ENCODE measurements at regions not wholly inside any gene's neighbourhood (a gene's known extent, or its start where the extent isn't known, plus 50 kb on each side); places are given as distances from the start of the nearest gene placed in this dataset.

DNA sequence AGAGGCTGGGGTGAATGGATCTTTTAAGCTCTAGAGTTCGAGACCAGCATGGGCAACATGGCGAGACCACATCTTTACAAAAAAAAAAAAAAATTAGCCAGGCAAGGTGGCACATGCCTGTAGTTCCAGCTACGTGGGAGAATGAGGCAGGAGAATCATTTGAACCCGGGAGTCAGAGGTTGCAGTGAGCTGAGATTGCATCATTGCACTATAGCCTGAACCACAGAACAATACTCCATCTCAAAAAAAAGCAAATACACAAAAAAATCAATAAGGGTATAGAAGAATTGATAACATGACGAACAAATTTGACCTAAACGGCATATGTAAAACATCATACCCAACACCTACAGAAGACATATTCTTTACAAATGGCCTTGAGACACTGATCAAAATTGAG lies 668.4 kb downstream of the MECOM start:
- H3K4me3 Mint-ChIP-seq = no peak overlapping the region
- DNase-seq = no peak
- intact Hi-C loops (cut with micrococcal nuclease) = no loop called here
- CTCF ChIA-PET = no interaction called here
- no peaks in the 10 kb centered on the region for H3K4me1 Mint-ChIP-seq (ENCODE audit: low read depth)
- H3K9me3 Mint-ChIP-seq = no peaks in the 10 kb centered on the region
- H3K36me3 Mint-ChIP-seq (ENCODE audit: low read depth) = no peaks in the 10 kb centered on the region
- H3K27me3 Mint-ChIP-seq (ENCODE audit: low read depth) = no peaks in the 10 kb centered on the region
- H3K27ac Mint-ChIP-seq = no peak overlapping the region

DNA sequence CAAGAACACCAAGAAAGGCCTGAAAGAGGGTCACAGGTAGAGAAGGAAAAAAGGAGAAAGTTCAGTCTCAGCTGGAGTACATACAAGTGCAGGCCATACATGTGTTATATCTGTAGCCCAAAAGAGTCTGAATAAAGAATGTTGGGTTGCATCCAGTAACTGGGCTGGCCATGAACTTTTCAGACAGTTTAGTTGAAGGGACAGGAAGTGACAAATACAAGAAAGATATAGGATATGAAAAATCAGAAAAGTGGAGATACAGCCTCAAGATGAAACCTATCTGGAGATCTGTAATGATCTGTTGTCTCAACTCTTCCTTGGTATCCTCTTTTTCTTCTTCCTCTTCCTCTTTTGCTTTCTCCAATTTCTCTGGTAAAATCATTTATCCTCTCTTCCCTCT lies 671.7 kb downstream of the MECOM start:
- Mint-ChIP-seq H3K4me3 (no peak overlapping the region), H3K9me3 (no peaks in the 10 kb centered on the region), H3K27ac (no peak overlapping the region), H3K36me3 (ENCODE audit: low read depth) (no peaks in the 10 kb centered on the region), H3K27me3 (ENCODE audit: low read depth) (no peaks in the 10 kb centered on the region), H3K4me1 (ENCODE audit: low read depth) (no peaks in the 10 kb centered on the region)
- no peak for DNase-seq
- CTCF ChIA-PET = no interaction called here
- intact Hi-C loops (cut with micrococcal nuclease) = no loop called here

DNA sequence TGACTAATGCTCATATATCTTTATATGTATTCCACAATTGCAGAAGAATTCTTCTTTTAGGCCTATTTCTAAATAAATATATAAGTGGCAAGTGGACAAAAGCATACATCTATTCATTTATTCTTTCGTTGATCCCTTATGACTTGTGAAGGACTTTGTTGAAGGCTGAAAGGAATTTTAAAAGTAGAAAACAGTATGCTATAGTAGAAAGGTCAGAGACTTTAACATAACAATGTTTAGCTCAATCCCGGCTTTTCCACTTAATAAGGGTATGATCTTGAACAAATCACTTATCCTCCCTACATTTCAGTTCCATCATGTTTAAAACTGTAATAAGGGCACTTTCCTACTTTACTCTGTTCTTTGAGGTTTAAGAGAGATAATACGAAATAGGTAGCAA lies 672.9 kb downstream of the MECOM start:
- no peaks in the 10 kb centered on the region for H3K4me1 Mint-ChIP-seq (ENCODE audit: low read depth)
- H3K27ac Mint-ChIP-seq = no peak overlapping the region

DNA sequence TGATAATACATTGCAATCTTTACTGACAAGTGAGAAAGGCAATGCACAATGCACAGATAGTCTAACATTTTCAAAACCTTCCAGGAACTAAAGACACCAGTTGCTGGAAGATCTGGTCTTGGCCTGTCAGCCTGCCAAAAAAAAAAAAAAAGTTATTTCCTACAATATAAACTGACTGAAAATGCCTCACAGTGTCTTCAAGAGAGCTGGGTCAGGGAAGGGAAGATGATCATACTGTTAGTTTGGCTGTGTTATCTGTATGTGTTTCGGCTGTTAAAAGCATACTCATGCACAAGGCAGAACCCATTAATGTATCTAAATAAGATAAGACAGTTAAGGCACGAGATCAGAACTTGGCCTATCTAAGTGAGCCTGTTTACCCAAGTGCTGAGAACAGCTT lies 673.4 kb downstream of the MECOM start:
- H3K4me1 Mint-ChIP-seq (ENCODE audit: low read depth) = no peaks in the 10 kb centered on the region
- no peak for DNase-seq
- intact Hi-C loops (cut with micrococcal nuclease) = no loop called here
- H3K27me3 Mint-ChIP-seq (ENCODE audit: low read depth) = no peaks in the 10 kb centered on the region
- no peaks in the 10 kb centered on the region for H3K36me3 Mint-ChIP-seq (ENCODE audit: low read depth)
- no peak overlapping the region for H3K4me3 Mint-ChIP-seq
- H3K27ac Mint-ChIP-seq = no peak overlapping the region
- CTCF ChIA-PET = no interaction called here
- no peaks in the 10 kb centered on the region for H3K9me3 Mint-ChIP-seq

More for the DNA sequence above, 672.9 kb downstream of the MECOM start:
- CTCF ChIA-PET = no interaction called here
- Mint-ChIP-seq H3K4me3 (no peak overlapping the region), H3K9me3 (no peaks in the 10 kb centered on the region), H3K36me3 (ENCODE audit: low read depth) (no peaks in the 10 kb centered on the region), H3K27me3 (ENCODE audit: low read depth) (no peaks in the 10 kb centered on the region)
- intact Hi-C loops (cut with micrococcal nuclease) = no loop called here
- DNase-seq = no peak

DNA sequence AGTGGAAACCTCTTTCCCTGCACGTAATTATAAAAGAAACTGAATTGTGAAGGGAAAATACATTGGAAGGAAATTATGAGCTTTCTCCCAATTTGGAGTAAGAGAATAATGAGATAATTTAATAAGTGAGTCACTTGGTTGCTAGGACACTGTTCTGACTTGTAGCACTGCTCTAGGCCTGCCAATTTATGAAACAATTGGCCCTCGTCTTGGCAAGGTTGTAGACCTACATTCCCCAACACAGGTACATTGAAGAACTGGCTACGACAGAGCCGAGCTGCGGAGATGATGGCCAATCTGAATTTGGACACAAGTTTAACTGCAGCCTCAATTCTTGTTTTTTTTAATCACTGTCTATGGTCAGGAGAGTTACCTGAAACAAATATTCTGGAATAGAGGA lies 674.1 kb downstream of the MECOM start:
- no peak overlapping the region for H3K27ac Mint-ChIP-seq

DNA sequence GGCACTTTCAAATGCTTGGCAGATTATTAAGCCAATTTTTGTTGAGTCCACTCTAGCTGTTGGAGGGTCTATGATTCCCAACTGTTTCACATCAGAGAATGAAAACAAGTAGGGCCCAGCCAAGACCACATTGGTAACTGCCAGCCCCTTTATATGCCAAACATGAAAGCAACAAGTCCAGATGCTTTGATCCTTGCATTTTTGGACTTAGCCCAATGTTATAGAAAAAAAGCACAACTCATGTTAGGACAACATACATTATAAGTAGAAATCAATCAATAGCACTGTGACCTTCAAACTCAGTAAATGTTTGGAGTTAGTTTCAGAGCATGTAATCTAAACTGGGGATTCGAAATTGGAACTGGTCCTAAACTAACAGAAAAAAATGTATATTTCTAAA lies 674.7 kb downstream of the MECOM start:
- no peak for DNase-seq
- Mint-ChIP-seq H3K4me3 (no peak overlapping the region), H3K27me3 (ENCODE audit: low read depth) (no peaks in the 10 kb centered on the region), H3K4me1 (ENCODE audit: low read depth) (no peaks in the 10 kb centered on the region), H3K36me3 (ENCODE audit: low read depth) (no peaks in the 10 kb centered on the region), H3K9me3 (no peaks in the 10 kb centered on the region), H3K27ac (no peak overlapping the region)
- intact Hi-C loops (cut with micrococcal nuclease) = no loop called here
- CTCF ChIA-PET = no interaction called here

More for the DNA sequence above, 674.1 kb downstream of the MECOM start:
- CTCF ChIA-PET = no interaction called here
- H3K4me3 Mint-ChIP-seq = no peak overlapping the region
- no peaks in the 10 kb centered on the region for H3K36me3 Mint-ChIP-seq (ENCODE audit: low read depth)
- intact Hi-C loops (cut with micrococcal nuclease) = no loop called here
- H3K27me3 Mint-ChIP-seq (ENCODE audit: low read depth) = no peaks in the 10 kb centered on the region
- no peak for DNase-seq
- H3K9me3 Mint-ChIP-seq = no peaks in the 10 kb centered on the region
- no peaks in the 10 kb centered on the region for H3K4me1 Mint-ChIP-seq (ENCODE audit: low read depth)

DNA sequence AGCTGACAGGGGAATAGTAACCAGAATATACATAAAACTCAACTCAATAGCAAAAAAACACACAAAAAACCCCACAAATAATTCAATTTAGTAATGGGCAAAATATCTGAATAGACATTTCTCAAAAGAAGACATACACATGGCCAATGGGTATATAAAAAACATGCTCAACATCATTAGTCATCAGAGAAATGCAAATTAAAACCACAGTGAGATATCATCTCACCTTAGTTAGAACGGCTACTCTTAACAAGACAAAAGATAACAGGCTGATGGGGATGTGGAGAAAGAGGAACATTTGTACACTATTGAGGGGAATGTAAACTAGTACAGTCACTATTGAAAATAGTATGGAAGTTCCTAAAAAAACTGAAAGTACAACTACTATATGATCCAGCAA lies 678.6 kb downstream of the MECOM start:
- H3K36me3 Mint-ChIP-seq (ENCODE audit: low read depth) = no peaks in the 10 kb centered on the region
- intact Hi-C loops (cut with micrococcal nuclease) = no loop called here
- no peak for DNase-seq
- H3K9me3 Mint-ChIP-seq = no peaks in the 10 kb centered on the region
- CTCF ChIA-PET = interaction anchor here (0.6 kb wide), 1 partner anchor 22 kb away, joined by 3 read pairs; no protein-coding TSS in a partner anchor
- no peaks in the 10 kb centered on the region for H3K27me3 Mint-ChIP-seq (ENCODE audit: low read depth)
- no peak overlapping the region for H3K27ac Mint-ChIP-seq
- no peaks in the 10 kb centered on the region for H3K4me1 Mint-ChIP-seq (ENCODE audit: low read depth)
- H3K4me3 Mint-ChIP-seq = no peak overlapping the region

DNA sequence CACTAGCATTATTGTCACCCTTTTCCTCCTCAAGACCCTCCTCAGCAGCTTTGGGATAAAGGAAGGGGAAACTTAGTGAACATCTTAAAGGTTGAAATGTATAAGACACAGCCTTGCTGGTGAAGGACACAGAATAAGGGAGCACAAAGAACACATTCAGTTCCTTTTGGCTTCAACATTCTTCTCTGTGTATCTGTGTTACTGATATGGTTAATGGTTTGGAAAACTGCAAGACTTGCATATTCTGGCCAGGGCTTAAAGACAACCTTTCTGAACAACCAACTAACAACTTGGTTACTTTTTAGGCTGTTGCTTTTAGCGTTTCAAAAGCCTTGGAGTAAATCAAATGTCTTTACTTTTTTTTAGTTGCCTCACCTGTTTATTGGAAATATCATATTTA lies 680.5 kb downstream of the MECOM start:
- Mint-ChIP-seq H3K4me3 (no peak overlapping the region), H3K9me3 (no peaks in the 10 kb centered on the region), H3K36me3 (ENCODE audit: low read depth) (no peaks in the 10 kb centered on the region), H3K27ac (no peak overlapping the region), H3K27me3 (ENCODE audit: low read depth) (no peaks in the 10 kb centered on the region), H3K4me1 (ENCODE audit: low read depth) (no peaks in the 10 kb centered on the region)
- DNase-seq = no peak
- intact Hi-C loops (cut with micrococcal nuclease) = no loop called here
- CTCF ChIA-PET = no interaction called here

DNA sequence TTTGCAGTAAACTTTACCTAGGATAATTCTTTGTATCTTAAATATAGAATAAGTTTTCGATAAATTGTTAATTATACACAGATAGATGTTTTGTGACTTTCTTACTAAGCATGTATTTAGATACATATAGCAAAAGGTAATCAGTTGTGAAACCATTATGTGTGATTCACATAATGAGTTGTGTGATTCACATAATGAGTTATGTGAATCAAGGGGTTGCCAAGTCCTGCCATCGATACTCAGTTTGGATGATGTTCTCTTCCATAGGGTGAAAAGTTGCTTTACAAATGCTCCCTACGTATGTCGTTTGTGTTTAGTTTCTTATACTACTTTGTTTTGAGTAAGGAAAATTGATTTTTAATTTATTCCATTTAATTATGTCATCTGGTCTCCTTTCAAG lies 682.1 kb downstream of the MECOM start:
- Mint-ChIP-seq H3K4me3 (no peak overlapping the region), H3K27me3 (ENCODE audit: low read depth) (no peaks in the 10 kb centered on the region), H3K36me3 (ENCODE audit: low read depth) (no peaks in the 10 kb centered on the region), H3K9me3 (no peaks in the 10 kb centered on the region), H3K27ac (no peak overlapping the region), H3K4me1 (ENCODE audit: low read depth) (no peaks in the 10 kb centered on the region)
- no peak for DNase-seq
- intact Hi-C loops (cut with micrococcal nuclease) = no loop called here
- CTCF ChIA-PET = no interaction called here

DNA sequence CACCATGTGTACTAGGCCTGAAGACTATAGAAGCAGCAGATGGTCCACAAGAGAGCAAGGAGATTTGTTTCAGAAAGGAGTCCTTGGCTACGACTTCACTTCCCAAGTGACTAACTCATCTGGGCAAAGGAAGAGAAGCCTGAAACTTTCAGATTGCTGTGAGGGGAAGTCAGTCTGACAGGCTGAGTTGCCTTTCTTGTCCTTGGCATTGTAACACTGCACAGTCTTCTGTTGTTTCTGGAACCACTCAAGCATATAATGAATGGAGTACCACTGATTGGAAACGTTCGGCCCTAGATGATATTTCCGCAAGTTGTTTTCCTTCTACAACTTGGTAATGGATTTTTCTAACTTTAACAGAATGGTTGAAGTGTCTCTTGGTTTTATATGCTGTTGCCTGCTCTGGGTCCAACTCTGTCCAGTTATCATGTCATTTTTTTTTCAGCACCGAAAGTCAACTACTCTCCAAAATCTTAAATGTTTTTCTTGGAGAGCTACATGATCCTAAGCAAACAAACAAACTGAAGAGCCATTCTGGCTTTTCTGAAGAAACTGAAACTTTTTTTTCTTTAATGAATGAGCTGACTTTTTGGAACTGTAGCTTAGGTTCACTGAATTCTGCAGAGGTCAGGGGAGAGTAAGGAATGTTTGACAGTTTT lies 685.7 kb downstream of the MECOM start:
- Mint-ChIP-seq H3K4me1 (ENCODE audit: low read depth) (no peaks in the 10 kb centered on the region), H3K9me3 (no peaks in the 10 kb centered on the region), H3K27me3 (ENCODE audit: low read depth) (no peaks in the 10 kb centered on the region), H3K4me3 (no peak overlapping the region), H3K27ac (no peak overlapping the region), H3K36me3 (ENCODE audit: low read depth) (no peaks in the 10 kb centered on the region)
- intact Hi-C loops (cut with micrococcal nuclease) = no loop called here
- CTCF ChIA-PET = no interaction called here
- no peak for DNase-seq

DNA sequence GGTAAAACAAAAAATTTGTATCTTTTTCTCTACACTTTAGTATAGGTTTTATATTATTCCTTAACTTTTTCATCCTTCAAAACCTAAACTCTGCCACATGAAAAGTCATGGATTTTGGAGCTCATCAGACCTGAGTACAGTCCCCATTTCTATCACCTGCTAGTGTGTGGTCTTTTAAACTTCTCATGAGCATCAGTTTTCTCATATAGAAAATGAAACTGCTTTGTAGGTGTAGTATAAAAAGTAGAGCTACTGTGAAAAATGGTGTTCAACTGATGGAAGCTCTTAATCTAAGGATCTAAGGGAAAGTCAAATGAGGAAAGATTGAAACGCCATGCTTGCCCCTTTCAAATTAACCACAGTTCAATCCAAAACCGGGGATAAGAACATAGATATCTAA lies 686.5 kb downstream of the MECOM start:
- no peak for DNase-seq
- no peaks in the 10 kb centered on the region for H3K36me3 Mint-ChIP-seq (ENCODE audit: low read depth)
- intact Hi-C loops (cut with micrococcal nuclease) = no loop called here
- H3K9me3 Mint-ChIP-seq = no peaks in the 10 kb centered on the region
- H3K4me3 Mint-ChIP-seq = no peak overlapping the region
- CTCF ChIA-PET = no interaction called here
- no peak overlapping the region for H3K27ac Mint-ChIP-seq
- H3K27me3 Mint-ChIP-seq (ENCODE audit: low read depth) = no peaks in the 10 kb centered on the region
- no peaks in the 10 kb centered on the region for H3K4me1 Mint-ChIP-seq (ENCODE audit: low read depth)

DNA sequence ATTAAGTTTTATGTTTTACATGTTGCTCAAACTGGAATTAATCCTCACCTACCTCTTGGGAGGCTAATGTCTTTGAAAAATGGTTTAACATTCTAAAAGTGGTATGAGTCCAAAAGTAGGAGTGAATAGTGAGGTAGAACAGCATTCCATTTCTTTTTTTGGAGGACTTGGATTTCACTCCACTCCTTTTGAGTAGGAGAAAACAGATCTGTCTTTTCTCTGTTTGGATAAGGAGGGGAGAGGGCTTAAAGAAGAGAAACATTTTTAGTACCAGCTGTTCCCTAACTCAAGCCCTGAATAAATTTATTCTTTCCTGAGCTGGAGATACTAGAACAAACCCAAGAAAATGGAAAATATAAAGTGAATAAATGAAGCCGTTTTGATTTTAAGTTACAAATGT lies 687.9 kb downstream of the MECOM start:
- intact Hi-C loops (cut with micrococcal nuclease) = no loop called here
- H3K27ac Mint-ChIP-seq = no peak overlapping the region
- CTCF ChIA-PET = no interaction called here
- no peaks in the 10 kb centered on the region for H3K36me3 Mint-ChIP-seq (ENCODE audit: low read depth)
- no peaks in the 10 kb centered on the region for H3K4me1 Mint-ChIP-seq (ENCODE audit: low read depth)
- H3K27me3 Mint-ChIP-seq (ENCODE audit: low read depth) = no peaks in the 10 kb centered on the region
- no peak for DNase-seq
- H3K9me3 Mint-ChIP-seq = no peaks in the 10 kb centered on the region
- H3K4me3 Mint-ChIP-seq = no peak overlapping the region

DNA sequence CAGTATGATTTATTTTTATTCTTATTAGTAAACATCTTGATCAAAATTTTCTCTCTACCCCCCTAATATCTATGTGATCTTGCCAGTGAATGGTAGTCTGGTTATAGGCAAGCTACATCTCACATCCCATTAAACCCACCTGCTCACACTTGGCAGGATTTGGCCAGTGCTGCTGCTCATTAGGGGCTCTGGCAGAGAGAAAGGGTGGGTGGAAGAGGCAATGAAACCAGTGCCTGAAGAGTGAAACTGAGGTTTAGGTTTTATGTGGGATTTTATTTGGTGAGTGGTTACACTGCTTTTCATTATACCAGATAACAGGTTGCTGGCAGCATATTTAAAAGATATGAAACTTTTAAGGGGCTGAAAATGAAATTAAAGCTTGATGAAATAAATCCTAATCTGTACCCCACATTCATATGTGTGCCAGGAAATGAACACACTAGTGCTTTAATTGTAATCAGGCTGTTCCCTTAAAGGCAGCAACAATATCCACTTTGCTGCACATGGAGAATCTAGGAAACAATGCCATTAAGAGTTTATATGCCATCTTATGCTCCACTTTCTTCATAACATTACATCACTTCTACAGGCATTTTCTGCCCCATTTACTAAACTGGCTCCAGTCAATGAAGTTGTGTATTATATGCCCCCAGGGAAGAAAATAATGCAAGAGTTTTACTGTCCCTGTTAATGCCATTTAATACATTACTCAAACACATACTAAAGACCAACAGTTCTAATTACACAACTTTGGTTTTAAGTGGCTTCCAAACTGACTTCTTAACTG lies 688.7 kb downstream of the MECOM start:
- no peak overlapping the region for H3K4me3 Mint-ChIP-seq
- H3K27me3 Mint-ChIP-seq (ENCODE audit: low read depth) = no peaks in the 10 kb centered on the region
- CTCF ChIA-PET = no interaction called here
- no peaks in the 10 kb centered on the region for H3K4me1 Mint-ChIP-seq (ENCODE audit: low read depth)
- H3K27ac Mint-ChIP-seq = no peak overlapping the region
- no peak for DNase-seq
- intact Hi-C loops (cut with micrococcal nuclease) = no loop called here
- no peaks in the 10 kb centered on the region for H3K9me3 Mint-ChIP-seq
- no peaks in the 10 kb centered on the region for H3K36me3 Mint-ChIP-seq (ENCODE audit: low read depth)

All from activated naive CD4-positive, alpha-beta T cell treated with anti-CD3 and anti-CD28 coated beads for 36 hours (primary cell).